Smooth muscle cell (in vitro differentiated cells): ENCODE measurements at regions not wholly inside any gene's neighbourhood (a gene's known extent, or its start where the extent isn't known, plus 50 kb on each side); places are given as distances from the start of the nearest gene placed in this dataset.

Experiments used
- DNase-seq: peaks from one replicate; lab custom pipeline; 2025; ENCODE audit not compliant: unreplicated experiment; lab: John Stamatoyannopoulos, UW
- H2AFZ ChIP-seq: fragments of 200-600 bp; sonication (generic); 2 replicates; pipeline ENCODE4 v1.6.0; 2016; ENCODE audit warnings: antibody characterized with exemption, low read depth, mild to moderate bottlenecking
- H3F3A ChIP-seq: fragments of 200-600 bp; sonication (generic); 2 replicates; pipeline ENCODE4 v1.6.0; 2017; ENCODE audit warnings: antibody characterized with exemption, low read depth
- H3K27ac ChIP-seq: fragments of 200-600 bp; sonication (generic); 2 replicates; pipeline ENCODE4 v1.5.1; 2016; ENCODE audit warnings: low read depth, mild to moderate bottlenecking
- H3K27me3 ChIP-seq: fragments of 200-600 bp; sonication (generic); 2 replicates; pipeline ENCODE4 v1.6.1; 2016; ENCODE audit warnings: low read depth, mild to moderate bottlenecking
- H3K36me3 ChIP-seq: fragments of 200-600 bp; sonication (generic); 2 replicates; pipeline ENCODE4 v1.5.1; 2016; ENCODE audit warnings: low read depth
- H3K4me1 ChIP-seq: fragments of 200-600 bp; sonication (generic); 2 replicates; pipeline ENCODE4 v1.5.1; 2016; ENCODE audit warnings: low read depth
- H3K4me2 ChIP-seq: fragments of 200-600 bp; sonication (generic); 2 replicates; pipeline ENCODE4 v1.6.0; 2016; ENCODE audit warnings: mild to moderate bottlenecking
- H3K4me3 ChIP-seq: fragments of 200-600 bp; sonication (generic); 2 replicates; pipeline ENCODE4 v1.5.1; 2016; ENCODE audit warnings: mild to moderate bottlenecking
- H3K79me2 ChIP-seq: fragments of 200-600 bp; sonication (generic); 2 replicates; pipeline ENCODE4 v1.6.0; 2016; ENCODE audit warnings: low read depth, mild to moderate bottlenecking
- H3K9ac ChIP-seq: fragments of 200-600 bp; sonication (generic); 2 replicates; pipeline ENCODE4 v1.6.0; 2016; ENCODE audit warnings: low read depth
- H3K9me3 ChIP-seq: fragments of 200-600 bp; sonication (generic); replicated peaks from 2 replicates; pipeline ENCODE4 v1.5.1; 2016; ENCODE audit warnings: low read depth
- H4K20me1 ChIP-seq: fragments of 200-600 bp; sonication (generic); 2 replicates; pipeline ENCODE4 v1.6.0; 2016; ENCODE audit warnings: low read depth
- WGBS: methylation state at CpG from one replicate; pipeline ENCODE4 v1.1.7; 2016; ENCODE audit warnings: low lambda C conversion rate; 5-methylcytosine and 5-hydroxymethylcytosine counted together
- TF ChIP-seq, protein P1 (sequence below): fragments of 200-600 bp; sonication (generic); IDR thresholded peaks from 2 replicates; pipeline ENCODE4 v1.5.1; 2017; ENCODE audit warnings: borderline replicate concordance, mild to moderate bottlenecking, antibody characterized with exemption; ENCODE audit not compliant: insufficient read depth, poor library complexity, severe bottlenecking

DNA sequence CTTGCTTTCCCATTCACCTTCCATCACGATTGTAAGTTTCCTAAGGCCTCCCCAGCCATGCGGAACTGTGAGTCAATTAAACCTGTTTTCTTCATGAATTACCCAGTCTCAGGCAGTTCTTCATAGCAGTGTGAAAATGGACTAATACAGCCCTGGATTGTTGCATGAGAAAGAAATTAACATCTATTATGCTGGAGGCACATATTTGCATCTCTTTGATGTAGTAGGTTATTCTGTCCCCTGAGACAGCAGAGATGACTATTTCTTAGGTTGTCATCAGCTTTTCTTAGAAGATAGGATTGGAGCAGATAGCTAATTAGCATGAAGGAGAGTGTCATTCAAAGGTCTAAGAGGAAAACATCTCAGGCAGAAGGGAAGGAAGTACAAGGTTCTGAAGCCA, 166.2 kb downstream of the OMA1 start:
- 96% methylated on average over 2 of the region's 2 CpGs for WGBS
- no peaks in the 10 kb centered on the region for H3K36me3 ChIP-seq

DNA sequence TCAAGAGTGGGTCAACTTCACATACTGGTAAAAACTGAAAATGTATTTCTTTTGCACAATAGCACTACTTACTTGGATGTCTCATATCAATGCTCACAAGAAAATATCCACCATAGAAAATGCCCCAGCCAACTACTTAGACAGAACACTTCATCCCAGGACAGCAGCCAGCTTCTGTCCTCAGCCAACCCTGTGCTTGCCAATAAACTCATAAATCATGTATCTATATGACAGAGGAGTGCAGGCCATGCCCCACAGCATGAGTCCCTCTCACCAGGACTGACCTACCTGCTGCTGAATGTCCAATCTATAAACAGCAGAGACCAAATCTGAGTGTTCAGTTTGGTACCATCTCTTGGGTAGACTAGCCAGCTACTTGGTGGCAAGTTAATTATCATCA, 179.3 kb downstream of the OMA1 start:
- no peak overlapping the region for H3K9ac ChIP-seq
- H2AFZ ChIP-seq, result no peak overlapping the region
- DNase-seq, result no peak
- H4K20me1 ChIP-seq, result no peaks in the 10 kb centered on the region
- no peaks in the 10 kb centered on the region for H3K36me3 ChIP-seq
- no peaks in the 10 kb centered on the region for H3K79me2 ChIP-seq
- no peak overlapping the region for H3K4me2 ChIP-seq
- no peak overlapping the region for H3K27ac ChIP-seq
- H3K4me3 ChIP-seq, result no peak overlapping the region
- H3K4me1 ChIP-seq, result peaks cover 8% of the 10 kb centered on the region
- TF ChIP-seq, protein P1, sequence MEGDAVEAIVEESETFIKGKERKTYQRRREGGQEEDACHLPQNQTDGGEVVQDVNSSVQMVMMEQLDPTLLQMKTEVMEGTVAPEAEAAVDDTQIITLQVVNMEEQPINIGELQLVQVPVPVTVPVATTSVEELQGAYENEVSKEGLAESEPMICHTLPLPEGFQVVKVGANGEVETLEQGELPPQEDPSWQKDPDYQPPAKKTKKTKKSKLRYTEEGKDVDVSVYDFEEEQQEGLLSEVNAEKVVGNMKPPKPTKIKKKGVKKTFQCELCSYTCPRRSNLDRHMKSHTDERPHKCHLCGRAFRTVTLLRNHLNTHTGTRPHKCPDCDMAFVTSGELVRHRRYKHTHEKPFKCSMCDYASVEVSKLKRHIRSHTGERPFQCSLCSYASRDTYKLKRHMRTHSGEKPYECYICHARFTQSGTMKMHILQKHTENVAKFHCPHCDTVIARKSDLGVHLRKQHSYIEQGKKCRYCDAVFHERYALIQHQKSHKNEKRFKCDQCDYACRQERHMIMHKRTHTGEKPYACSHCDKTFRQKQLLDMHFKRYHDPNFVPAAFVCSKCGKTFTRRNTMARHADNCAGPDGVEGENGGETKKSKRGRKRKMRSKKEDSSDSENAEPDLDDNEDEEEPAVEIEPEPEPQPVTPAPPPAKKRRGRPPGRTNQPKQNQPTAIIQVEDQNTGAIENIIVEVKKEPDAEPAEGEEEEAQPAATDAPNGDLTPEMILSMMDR, result no peak
- H3K9me3 ChIP-seq, result no peaks in the 10 kb centered on the region
- H3K27me3 ChIP-seq, result no peaks in the 10 kb centered on the region
- no peaks in the 10 kb centered on the region for H3F3A ChIP-seq

More for the DNA sequence above, 166.2 kb downstream of the OMA1 start:
- Histone ChIP-seq H3K4me2 (no peak overlapping the region), H3F3A (no peaks in the 10 kb centered on the region), H3K27ac (no peak overlapping the region), H4K20me1 (no peaks in the 10 kb centered on the region), H3K9ac (no peak overlapping the region), H3K79me2 (no peaks in the 10 kb centered on the region), H3K4me3 (no peak overlapping the region), H3K9me3 (no peaks in the 10 kb centered on the region), H3K27me3 (no peaks in the 10 kb centered on the region), H2AFZ (no peak overlapping the region), H3K4me1 (no peaks in the 10 kb centered on the region)
- DNase-seq, result no peak
- TF ChIP-seq, protein P1, result no peak

GRCh38 chr1:58365328-58365727, 181.2 kb downstream of the OMA1 start:
- Histone ChIP-seq H3K4me1 (peaks cover 8% of the 10 kb centered on the region), H3F3A (no peaks in the 10 kb centered on the region), H3K4me3 (no peak overlapping the region), H3K27me3 (no peaks in the 10 kb centered on the region), H3K9me3 (no peaks in the 10 kb centered on the region), H4K20me1 (no peaks in the 10 kb centered on the region), H3K27ac (no peak overlapping the region), H3K9ac (no peak overlapping the region), H3K79me2 (no peaks in the 10 kb centered on the region), H3K36me3 (no peaks in the 10 kb centered on the region), H2AFZ (no peak overlapping the region), H3K4me2 (no peak overlapping the region)
- TF ChIP-seq, protein P1, result no peak
- DNase-seq, result no peak
- WGBS, result 94% methylated on average over 2 of the region's 2 CpGs

DNA sequence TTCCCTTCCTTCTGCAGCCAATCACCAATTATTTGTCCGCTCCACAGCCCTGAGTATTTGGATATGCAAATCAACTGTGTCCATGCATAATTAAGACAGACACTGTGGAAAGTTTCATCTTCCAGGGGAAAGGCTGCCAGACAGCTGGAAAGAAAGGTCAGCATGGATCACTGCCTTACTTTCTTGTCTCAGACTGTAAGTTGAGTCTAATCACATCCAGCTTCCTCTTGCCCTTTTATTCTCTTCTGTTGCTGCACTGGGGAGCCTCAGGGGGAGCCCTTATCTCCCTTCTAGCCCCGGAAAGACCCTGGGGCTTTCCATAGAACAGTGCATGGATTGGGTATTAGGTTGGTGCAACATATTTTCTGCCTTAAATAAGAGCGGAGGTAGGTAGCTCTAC, 182.9 kb downstream of the OMA1 start:
- Histone ChIP-seq H3K4me1 (peaks cover 8% of the 10 kb centered on the region), H3K27ac (no peak overlapping the region), H3K4me3 (no peak overlapping the region), H3K4me2 (no peak overlapping the region), H4K20me1 (no peaks in the 10 kb centered on the region), H3K9me3 (no peaks in the 10 kb centered on the region), H3K9ac (no peak overlapping the region), H2AFZ (no peak overlapping the region), H3F3A (no peaks in the 10 kb centered on the region), H3K27me3 (no peaks in the 10 kb centered on the region), H3K36me3 (no peaks in the 10 kb centered on the region), H3K79me2 (no peaks in the 10 kb centered on the region)
- TF ChIP-seq, protein P1, result no peak
- no peak for DNase-seq
- 71% methylated on average over 3 of the region's 3 CpGs for WGBS
